Mesenchymal stem cell (in vitro differentiated cells and primary cell): ENCODE measurements at regions not wholly inside any gene's neighbourhood (a gene's known extent, or its start where the extent isn't known, plus 50 kb on each side); places are given as distances from the start of the nearest gene placed in this dataset.

ENCODE experiments used
- DNase-seq: peaks from one replicate; pipeline ENCODE4 v3.0.0-alpha.2; 2013
- H2AFZ ChIP-seq: one replicate; pipeline ENCODE4 v1.6.1; 2013; ENCODE audit warnings: low read depth, mild to moderate bottlenecking, control low read depth, inconsistent platforms, low read length, moderate library complexity
- H2AK5ac ChIP-seq: 2 replicates; pipeline ENCODE4 v1.6.1; 2013; ENCODE audit warnings: low read length, moderate library complexity, mild to moderate bottlenecking, inconsistent platforms; ENCODE audit not compliant: severe bottlenecking
- H2BK120ac ChIP-seq: one replicate; pipeline ENCODE4 v1.6.1; 2013; ENCODE audit warnings: low read depth, mild to moderate bottlenecking, inconsistent platforms, low read length, moderate library complexity
- H2BK12ac ChIP-seq, 2 experiments: one replicate each; pipeline ENCODE4 v1.6.1; 2013; ENCODE audit warnings: inconsistent platforms in 2 of 2, low read length in 2 of 2, mild to moderate bottlenecking in 2 of 2, moderate library complexity in 2 of 2, control low read depth in 1 of 2
- H2BK15ac ChIP-seq: one replicate; pipeline ENCODE4 v1.6.1; 2013; ENCODE audit warnings: mild to moderate bottlenecking, low read depth, inconsistent platforms; ENCODE audit not compliant: poor library complexity, severe bottlenecking
- H2BK5ac ChIP-seq: 2 replicates; pipeline ENCODE4 v1.6.1; 2013; ENCODE audit warnings: low read depth, mild to moderate bottlenecking, low read length, control low read depth, inconsistent platforms; ENCODE audit not compliant: poor library complexity, severe bottlenecking
- H3K14ac ChIP-seq, 2 experiments: one replicate each; pipeline ENCODE4 v1.6.1; 2013; ENCODE audit warnings: inconsistent platforms in 2 of 2, low read length in 2 of 2, control low read depth in 1 of 2, mild to moderate bottlenecking in 1 of 2, moderate library complexity in 1 of 2
- H3K18ac ChIP-seq, 2 experiments: one replicate each; pipeline ENCODE4 v1.6.1; 2013; ENCODE audit warnings: inconsistent platforms in 2 of 2, low read length in 2 of 2, control low read depth in 1 of 2, low read depth in 1 of 2, mild to moderate bottlenecking in 1 of 2
- H3K23ac ChIP-seq, 2 experiments: one replicate each; pipeline ENCODE4 v1.6.1; 2013; ENCODE audit warnings: inconsistent platforms in 2 of 2, low read length in 2 of 2, mild to moderate bottlenecking in 2 of 2, moderate library complexity in 2 of 2, control low read depth in 1 of 2
- H3K27ac ChIP-seq: 2 replicates; pipeline ENCODE4 v1.5.1; 2013; ENCODE audit warnings: mild to moderate bottlenecking, moderate library complexity, low read length, control low read depth, inconsistent platforms; ENCODE audit not compliant: poor library complexity, severe bottlenecking
- H3K27me3 ChIP-seq, 2 experiments: 2 replicates each; pipeline versions ENCODE4 v1.6.1 to v1.7.0; 2013; ENCODE audit warnings: low read length in 2 of 2, mild to moderate bottlenecking in 2 of 2, moderate library complexity in 2 of 2, control low read depth in 1 of 2, inconsistent platforms in 1 of 2; ENCODE audit not compliant: control insufficient read depth in 1 of 2, insufficient read depth in 1 of 2
- H3K36me3 ChIP-seq, 2 experiments: 2 replicates each; pipeline versions ENCODE4 v1.6.1 to v1.7.0; 2013; ENCODE audit warnings: low read length in 2 of 2, control low read depth in 1 of 2, inconsistent platforms in 1 of 2, low read depth in 1 of 2, mild to moderate bottlenecking in 1 of 2; ENCODE audit not compliant: insufficient read depth in 2 of 2, control insufficient read depth in 1 of 2
- H3K4ac ChIP-seq, 2 experiments: one replicate each; pipeline ENCODE4 v1.6.1; 2013; ENCODE audit warnings: inconsistent platforms in 2 of 2, low read length in 2 of 2, mild to moderate bottlenecking in 2 of 2, moderate library complexity in 2 of 2, control low read depth in 1 of 2, low read depth in 1 of 2
- H3K4me1 ChIP-seq: 2 replicates; pipeline ENCODE4 v1.6.1; 2013; ENCODE audit warnings: low read depth, low read length, control low read depth; ENCODE audit not compliant: control insufficient read depth, insufficient read depth
- H3K4me2 ChIP-seq: 2 replicates; pipeline ENCODE4 v1.6.1; 2013; ENCODE audit warnings: low read length, mild to moderate bottlenecking, inconsistent platforms; ENCODE audit not compliant: poor library complexity, severe bottlenecking
- H3K4me3 ChIP-seq, 2 experiments: 2 replicates each; pipeline versions ENCODE4 v1.5.1 to v1.7.0; 2013; ENCODE audit warnings: low read length in 2 of 2, mild to moderate bottlenecking in 2 of 2, control low read depth in 1 of 2, low read depth in 1 of 2; ENCODE audit not compliant: insufficient read depth in 1 of 2
- H3K79me1 ChIP-seq: replicated peaks from 2 replicates; pipeline ENCODE4 v1.6.1; 2013; ENCODE audit warnings: mild to moderate bottlenecking, control low read depth, low read length, inconsistent platforms; ENCODE audit not compliant: poor library complexity, severe bottlenecking
- H3K9ac ChIP-seq: 2 replicates; pipeline ENCODE4 v1.7.0; 2013; ENCODE audit warnings: mild to moderate bottlenecking, low read length, moderate library complexity
- H3K9me3 ChIP-seq: 2 replicates; pipeline ENCODE4 v1.7.0; 2013; ENCODE audit warnings: mild to moderate bottlenecking, low read length; ENCODE audit not compliant: control insufficient read depth
- H4K8ac ChIP-seq: one replicate; pipeline ENCODE4 v1.6.1; 2013; ENCODE audit warnings: inconsistent platforms, mild to moderate bottlenecking, low read length, moderate library complexity
- H4K91ac ChIP-seq: one replicate; pipeline ENCODE4 v1.6.1; 2013; ENCODE audit warnings: mild to moderate bottlenecking, low read length, inconsistent platforms
- WGBS: methylation state at CpG from one replicate; pipeline ENCODE4 v1.1.7; 2013; ENCODE audit warnings: mixed read lengths; 5-methylcytosine and 5-hydroxymethylcytosine counted together

GRCh38 chr13:34881494-34881893 lies 60.6 kb upstream of the NBEA start:
- Histone ChIP-seq H3K9ac (no peak overlapping the region), H2BK12ac (no peak overlapping the region), H3K14ac (no peak overlapping the region), H3K4ac (no peak overlapping the region), H2BK15ac (no peak overlapping the region), H3K23ac (no peak overlapping the region), H3K27me3 (no peaks in the 10 kb centered on the region), H3K27ac (no peak overlapping the region), H2BK5ac (no peak overlapping the region), H3K36me3 (no peaks in the 10 kb centered on the region), H3K18ac (no peak overlapping the region), H3K4me3 (no peak overlapping the region), H3K79me1 (no peaks in the 10 kb centered on the region), H4K8ac (no peak overlapping the region), H3K4me1 (no peaks in the 10 kb centered on the region), H2AK5ac (no peak overlapping the region), H2BK120ac (no peak overlapping the region), H3K4me2 (no peak overlapping the region), H2AFZ (no peak overlapping the region), H3K9me3 (no peaks in the 10 kb centered on the region), H4K91ac (no peak overlapping the region)
- DNase-seq = no peak
- no CpG with 5 or more reads among the region's 2 CpGs for WGBS

- no peak for DNase-seq
- Histone ChIP-seq H3K14ac (no peak overlapping the region), H2AK5ac (no peak overlapping the region), H3K18ac (no peak overlapping the region), H2AFZ (no peak overlapping the region), H3K79me1 (no peaks in the 10 kb centered on the region), H2BK5ac (no peak overlapping the region), H4K91ac (no peak overlapping the region), H3K27ac (no peak overlapping the region), H3K9ac (no peak overlapping the region), H3K4ac (no peak overlapping the region), H3K4me1 (no peaks in the 10 kb centered on the region), H4K8ac (no peak overlapping the region), H2BK120ac (no peak overlapping the region), H2BK15ac (no peak overlapping the region), H3K4me2 (no peak overlapping the region), H3K27me3 (no peaks in the 10 kb centered on the region), H2BK12ac (no peak overlapping the region), H3K36me3 (no peaks in the 10 kb centered on the region), H3K4me3 (no peak overlapping the region), H3K23ac (no peak overlapping the region), H3K9me3 (no peaks in the 10 kb centered on the region)
- WGBS = 87% methylated on average over 5 of the region's 6 CpGs
Measured at GRCh38 chr13:34883396-34883795, 58.7 kb upstream of the NBEA start.

- DNase-seq = no peak
- H3K27me3 ChIP-seq = no peaks in the 10 kb centered on the region
- no peak overlapping the region for H3K27ac ChIP-seq
- H2BK120ac ChIP-seq = no peak overlapping the region
- H3K4me3 ChIP-seq = no peak overlapping the region
- no peak overlapping the region for H4K8ac ChIP-seq
- H3K4me2 ChIP-seq = no peak overlapping the region
- no peak overlapping the region for H2BK15ac ChIP-seq
- no peak overlapping the region for H2BK12ac ChIP-seq
- H3K23ac ChIP-seq = no peak overlapping the region
- H2AK5ac ChIP-seq = no peak overlapping the region
- no peak overlapping the region for H3K18ac ChIP-seq
- H2AFZ ChIP-seq = no peak overlapping the region
- no peak overlapping the region for H3K4ac ChIP-seq
- no peak overlapping the region for H4K91ac ChIP-seq
- H3K14ac ChIP-seq = no peak overlapping the region
- 88% methylated on average over 2 of the region's 2 CpGs for WGBS
- no peak overlapping the region for H2BK5ac ChIP-seq
- no peaks in the 10 kb centered on the region for H3K9me3 ChIP-seq
- H3K4me1 ChIP-seq = no peaks in the 10 kb centered on the region
- no peak overlapping the region for H3K9ac ChIP-seq
- H3K36me3 ChIP-seq = no peaks in the 10 kb centered on the region
- H3K79me1 ChIP-seq = no peaks in the 10 kb centered on the region
Measured at GRCh38 chr13:34884366-34884765, 57.7 kb upstream of the NBEA start.

- Histone ChIP-seq H3K27ac (no peak overlapping the region), H3K9me3 (no peaks in the 10 kb centered on the region), H4K8ac (no peak overlapping the region), H2BK5ac (no peak overlapping the region), H2AFZ (no peak overlapping the region), H3K9ac (peak overlapping the region; percentile 17), H3K4me3 (no peak overlapping the region), H3K18ac (no peak overlapping the region), H3K27me3 (no peaks in the 10 kb centered on the region), H2BK15ac (no peak overlapping the region), H2BK12ac (no peak overlapping the region), H3K4me2 (no peak overlapping the region), H3K36me3 (no peaks in the 10 kb centered on the region), H2AK5ac (no peak overlapping the region), H2BK120ac (no peak overlapping the region), H3K4me1 (no peaks in the 10 kb centered on the region), H4K91ac (no peak overlapping the region), H3K4ac (no peak overlapping the region), H3K79me1 (no peaks in the 10 kb centered on the region), H3K23ac (no peak overlapping the region), H3K14ac (no peak overlapping the region)
- WGBS = 100% methylated on average over 1 of the region's 2 CpGs
- no peak for DNase-seq
Measured at GRCh38 chr13:34886121-34886875, 55.8 kb upstream of the NBEA start.
